GM12872 (cell line): ENCODE measurements at regions not wholly inside any gene's neighbourhood (a gene's known extent, or its start where the extent isn't known, plus 50 kb on each side); places are given as distances from the start of the nearest gene placed in this dataset.

Source experiments
- CTCF ChIP-seq: IDR thresholded peaks from 3 replicates; pipeline ENCODE4 v1.5.1; 2011; ENCODE audit warnings: low read depth, mild to moderate bottlenecking, low read length, moderate library complexity; ENCODE audit not compliant: insufficient read depth

- no peak for TF ChIP-seq CTCF
Measured at GRCh38 chr4:189200353-189200752, 740.3 kb upstream of the FRG1 start.

GRCh38 chr4:189202182-189202868, 738.3 kb upstream of the FRG1 start:
- TF ChIP-seq CTCF = peak; percentile 41

DNA sequence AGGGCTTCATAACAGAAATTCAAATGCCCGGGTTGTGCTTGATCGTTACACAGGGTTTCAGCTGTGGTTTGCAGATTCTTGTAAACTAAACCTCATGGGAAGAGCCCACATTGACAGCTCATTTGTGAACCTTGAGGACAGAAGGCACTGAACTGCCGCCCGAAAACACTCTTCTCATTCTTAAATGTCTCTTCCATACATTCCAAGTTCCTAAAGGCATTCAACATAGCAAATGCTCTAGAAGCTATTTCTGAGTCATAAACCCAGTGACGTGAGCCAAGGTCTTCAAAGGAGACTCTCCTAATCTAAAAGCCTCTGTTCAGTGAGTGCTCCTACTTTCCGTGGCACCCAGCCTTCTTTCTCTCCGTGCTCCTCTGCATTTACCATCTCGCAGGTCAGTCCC, 737.8 kb upstream of the FRG1 start:
- TF ChIP-seq CTCF = no peak

GRCh38 chr4:189204616-189205015, 736.1 kb upstream of the FRG1 start:
- TF ChIP-seq CTCF = no peak

GRCh38 chr4:189206953-189207352, 733.7 kb upstream of the FRG1 start:
- TF ChIP-seq CTCF = no peak

- TF ChIP-seq CTCF = no peak
Measured at GRCh38 chr4:189207872-189208271, 732.8 kb upstream of the FRG1 start.

DNA sequence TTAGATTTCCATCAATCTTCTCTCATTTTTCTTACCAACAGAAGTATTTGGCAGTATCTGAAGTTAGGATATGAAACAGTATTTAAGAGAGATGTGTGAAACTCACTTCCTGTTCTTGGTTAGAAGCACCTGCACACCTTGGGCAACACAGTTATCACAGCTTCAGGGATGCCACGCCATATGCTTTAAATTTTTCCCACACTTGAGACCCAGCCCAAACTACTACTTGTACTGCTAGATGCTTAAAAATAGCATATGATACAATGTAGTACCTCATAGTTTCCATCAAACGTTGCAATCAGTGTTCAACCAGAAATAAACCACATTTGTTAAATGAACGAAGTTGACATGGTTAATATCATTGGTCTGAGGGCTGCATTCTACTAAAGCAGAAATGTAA, 725.1 kb upstream of the FRG1 start:
- TF ChIP-seq CTCF = no peak

DNA sequence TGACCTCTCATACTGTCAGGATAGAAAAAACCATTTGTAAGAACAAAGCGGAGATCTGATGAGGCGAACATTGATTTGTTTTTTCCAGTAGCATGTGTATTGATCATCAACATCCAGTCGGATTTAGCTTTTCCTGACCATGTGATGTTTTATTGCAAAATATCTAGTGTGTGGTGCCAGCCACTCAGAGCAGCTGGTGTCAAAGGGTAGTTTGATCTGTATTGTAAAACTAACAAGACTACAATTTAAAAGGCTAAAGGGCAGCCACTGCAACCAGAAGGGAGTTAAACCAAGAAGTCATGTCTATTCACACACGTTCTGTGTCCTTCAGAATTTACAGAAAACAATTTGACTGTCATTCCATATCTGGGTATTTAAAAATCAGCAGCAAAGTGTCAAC, 719.0 kb upstream of the FRG1 start:
- TF ChIP-seq CTCF = no peak
